ENCODE measurements at regions not wholly inside any gene's neighbourhood (a gene's known extent, or its start where the extent isn't known, plus 50 kb on each side); places are given as distances from the start of the nearest gene placed in this dataset.

GRCh38 chr18:73421010-73421409 lies 553.2 kb upstream of the NETO1 start:
- no peak overlapping the region for H3K4me3 ChIP-seq (replicated peaks in 1 of 3)
- no peaks in the 10 kb centered on the region for H3K36me3 ChIP-seq
- H3K27ac ChIP-seq: no peak overlapping the region
- intact Hi-C loops (cut with DNase I): no loop called here
- H3K27me3 ChIP-seq: no peaks in the 10 kb centered on the region
- TF ChIP-seq POLR2A (IDR thresholded peaks at IDR 0.05) (no peak), CTCF (IDR thresholded peaks at IDR 0.05) (no peak)
- H3K9me3 ChIP-seq: no peaks in the 10 kb centered on the region
- DNase-seq: no peak
- no peaks in the 10 kb centered on the region for H3K4me1 ChIP-seq

- no peak for TF ChIP-seq CTCF (IDR thresholded peaks at IDR 0.05)
- TF ChIP-seq POLR2A (IDR thresholded peaks at IDR 0.05): no peak
- DNase-seq: no peak
- no peaks in the 10 kb centered on the region for H3K9me3 ChIP-seq
- no peak overlapping the region for H3K27ac ChIP-seq
- H3K36me3 ChIP-seq: no peaks in the 10 kb centered on the region
- intact Hi-C loops (cut with DNase I): no loop called here
- no peaks in the 10 kb centered on the region for H3K4me1 ChIP-seq
- 82 to 88% methylated on average over 4 of the region's 4 CpGs for WGBS, 2 donors
- H3K4me3 ChIP-seq (replicated peaks in 1 of 3): no peak overlapping the region
- H3K27me3 ChIP-seq: no peaks in the 10 kb centered on the region
Observed at GRCh38 chr18:73419531-73419930, 551.7 kb upstream of the NETO1 start.

- TF ChIP-seq CTCF (IDR thresholded peaks at IDR 0.05): no peak
- TF ChIP-seq POLR2A (IDR thresholded peaks at IDR 0.05): no peak
- Histone ChIP-seq H3K4me1 (no peaks in the 10 kb centered on the region), H3K27me3 (no peaks in the 10 kb centered on the region), H3K36me3 (no peaks in the 10 kb centered on the region), H3K27ac (no peak overlapping the region), H3K4me3 (replicated peaks in 1 of 3) (no peak overlapping the region), H3K9me3 (no peaks in the 10 kb centered on the region)
- WGBS, 2 donors: 82 to 94% methylated on average over 4 of the region's 4 CpGs
- DNase-seq: no peak
- intact Hi-C loops (cut with DNase I): no loop called here
Observed at GRCh38 chr18:73414598-73414997, 546.8 kb upstream of the NETO1 start.

GRCh38 chr18:73414069-73414468 lies 546.3 kb upstream of the NETO1 start:
- H3K27ac ChIP-seq: no peak overlapping the region
- 96 to 97% methylated on average over 1 of the region's 1 CpG for WGBS, 2 donors
- no peak for DNase-seq
- TF ChIP-seq POLR2A (IDR thresholded peaks at IDR 0.05) (no peak), CTCF (IDR thresholded peaks at IDR 0.05) (no peak)
- intact Hi-C loops (cut with DNase I): no loop called here
- no peaks in the 10 kb centered on the region for H3K9me3 ChIP-seq
- no peak overlapping the region for H3K4me3 ChIP-seq (replicated peaks in 1 of 3)
- no peaks in the 10 kb centered on the region for H3K36me3 ChIP-seq
- H3K27me3 ChIP-seq: no peaks in the 10 kb centered on the region
- H3K4me1 ChIP-seq: no peaks in the 10 kb centered on the region

GRCh38 chr18:73409242-73409641 lies 541.5 kb upstream of the NETO1 start:
- H3K9me3 ChIP-seq: no peaks in the 10 kb centered on the region
- H3K36me3 ChIP-seq: no peaks in the 10 kb centered on the region
- no peaks in the 10 kb centered on the region for H3K4me1 ChIP-seq
- H3K4me3 ChIP-seq (replicated peaks in 1 of 3): no peak overlapping the region
- no peak overlapping the region for H3K27ac ChIP-seq
- DNase-seq: no peak
- TF ChIP-seq POLR2A (IDR thresholded peaks at IDR 0.05) (no peak), CTCF (IDR thresholded peaks at IDR 0.05) (no peak)
- 66 to 69% methylated on average over 4 of the region's 4 CpGs for WGBS, 2 donors
- intact Hi-C loops (cut with DNase I): no loop called here
- H3K27me3 ChIP-seq: no peaks in the 10 kb centered on the region

Measured in thyroid gland (tissue), 4 donors.